ENCODE measurements at regions not wholly inside any gene's neighbourhood (a gene's known extent, or its start where the extent isn't known, plus 50 kb on each side); places are given as distances from the start of the nearest gene placed in this dataset.
A peak's percentile ranks its signal among the peaks of the same experiment; 100 is the strongest.

DNA sequence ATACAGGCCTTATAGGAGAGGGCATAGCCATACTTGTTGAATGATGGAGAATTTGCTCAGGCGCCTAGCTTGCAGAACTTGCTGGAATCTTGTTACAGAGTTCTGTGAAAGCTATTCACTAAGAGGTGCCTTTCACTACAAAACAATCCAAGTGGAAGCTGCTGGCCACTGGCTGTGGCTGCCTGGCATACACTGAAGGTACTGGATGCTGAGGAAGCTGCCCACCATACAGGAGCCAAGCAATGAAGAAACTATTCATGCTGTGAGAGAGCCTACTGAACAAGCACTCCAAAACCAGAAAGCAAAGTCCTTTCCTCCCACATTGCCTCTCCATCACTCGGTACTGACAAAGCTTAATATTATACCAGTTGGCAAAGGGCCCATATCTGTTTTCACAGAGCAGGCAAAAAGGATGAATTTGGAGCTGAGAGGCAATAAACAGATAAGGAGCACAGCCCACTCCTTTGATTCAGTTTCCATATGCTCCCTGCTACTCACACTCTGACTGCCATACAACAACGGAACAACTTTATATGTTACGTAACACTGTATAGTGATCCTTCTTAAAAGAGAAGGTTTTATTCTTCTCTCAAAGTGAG, 192.6 kb upstream of the ALCAM start:
- Histone ChIP-seq H3K4me3 (ENCODE audit: extremely low read depth in 1 of 4, insufficient read depth in 2 of 4, low read depth in 3 of 4, low read length in 4 of 4) (no peak overlapping the region), H3K79me2 (ENCODE audit: control insufficient read depth in 1 of 2, insufficient read depth in 2 of 2, low read length in 2 of 2) (no peaks in the 10 kb centered on the region), H2BK15ac (ENCODE audit: low read length) (no peak overlapping the region), H3K14ac (ENCODE audit: insufficient read length) (no peak overlapping the region), H2BK20ac (ENCODE audit: low read length) (no peak overlapping the region), H3K4me1 (replicated peaks in 1 of 4; ENCODE audit: control insufficient read depth in 3 of 4, insufficient read depth in 4 of 4, low read length in 3 of 4) (no peaks in the 10 kb centered on the region), H4K5ac (ENCODE audit: insufficient read length, low read depth, low read length) (no peak overlapping the region), H3K27me3 (replicated peaks in 1 of 4; ENCODE audit: control insufficient read depth in 3 of 4, extremely low read depth in 1 of 4, insufficient read depth in 3 of 4, low read length in 3 of 4) (no peaks in the 10 kb centered on the region), H3K23ac (ENCODE audit: insufficient read length) (no peak overlapping the region), H3K56ac (replicated peaks; ENCODE audit: insufficient read length, low read depth, low read length) (no peak overlapping the region), H4K8ac (ENCODE audit: extremely low read depth, insufficient read depth, low read length) (no peak overlapping the region), H3K4me2 (ENCODE audit: insufficient read depth in 1 of 2, low read depth in 2 of 2, low read length in 2 of 2) (no peak overlapping the region), H3K23me2 (ENCODE audit: low read depth, low read length) (no peaks in the 10 kb centered on the region), H3K79me1 (ENCODE audit: low read depth, low read length) (no peaks in the 10 kb centered on the region), H2BK12ac (ENCODE audit: low read depth, low read length) (no peak overlapping the region), H3K9me3 (ENCODE audit: insufficient read depth in 2 of 2, low read depth in 1 of 2, low read length in 1 of 2) (no peaks in the 10 kb centered on the region), H3K9ac (replicated peaks in 1 of 4; ENCODE audit: extremely low read depth in 1 of 4, low read depth in 3 of 4, low read length in 3 of 4) (no peak overlapping the region), H3K18ac (ENCODE audit: extremely low read depth, low read length) (no peak overlapping the region), H4K91ac (replicated peaks; ENCODE audit: insufficient read length, low read length) (no peak overlapping the region), H2BK5ac (ENCODE audit: low read depth, low read length) (no peak overlapping the region), H2AK5ac (ENCODE audit: low read depth, low read length) (no peak overlapping the region), H2BK120ac (replicated peaks; ENCODE audit: low read depth, low read length) (no peak overlapping the region), H2AFZ (ENCODE audit: low read length) (peak overlapping the region; percentile 30; the same call in 1 of the 2 replicates), H3K27ac (ENCODE audit: low read depth, low read length) (no peak overlapping the region), H4K20me1 (replicated peaks in 1 of 2; ENCODE audit: control insufficient read depth in 1 of 2, insufficient read depth in 2 of 2, low read length in 2 of 2) (no peaks in the 10 kb centered on the region), H3K4ac (replicated peaks; ENCODE audit: insufficient read length, low read depth, low read length) (no peak overlapping the region), H3K36me3 (ENCODE audit: control insufficient read depth in 2 of 4, insufficient read depth in 4 of 4, low read length in 3 of 4) (no peaks in the 10 kb centered on the region)
- CTCF ChIA-PET (ENCODE audit: partially characterized antibody), result no interaction called here
- POLR2A ChIA-PET (ENCODE audit: partially characterized antibody), result no interaction called here
- WGBS, 2 experiments (ENCODE audit: extremely low coverage in 1 of 2, insufficient coverage in 1 of 2, insufficient read length in 1 of 2, insufficient replicate concordance in 2 of 2, low coverage in 1 of 2, low lambda C conversion rate in 2 of 2, missing lambda C conversion rate in 1 of 2), result 96% methylated on average over 4 of the region's 4 CpGs; no CpG with 5 or more reads in 1 of the 2 experiments
- TF ChIP-seq BCL11A (IDR thresholded peaks at IDR 0.05; ENCODE audit: low read depth in 2 of 2, low read length in 2 of 2), result no peak
- no peak for TF ChIP-seq TCF12 (IDR thresholded peaks at IDR 0.05; ENCODE audit: low read depth, low read length)
- TF ChIP-seq FOSL1 (IDR thresholded peaks at IDR 0.05; ENCODE audit: insufficient read depth, low read depth, low read length), result no peak
- no peak for FAIRE-seq
- DNase-seq (ENCODE audit: low read depth in 1 of 2, low spot score in 2 of 2), result no peak
